GM12878 (cell line): ENCODE measurements at regions not wholly inside any gene's neighbourhood (a gene's known extent, or its start where the extent isn't known, plus 50 kb on each side); places are given as distances from the start of the nearest gene placed in this dataset.

Experiments used
- CHD2 ChIP-seq: IDR thresholded peaks from 2 replicates; pipeline ENCODE4 v1.6.1; 2011; ENCODE audit warnings: low read depth, low read length, improper control_type of control experiment, borderline replicate concordance
- CTCF ChIP-seq, 3 experiments: IDR thresholded peaks in 2 of 3; conservative IDR thresholded peaks in 1 of 3; 2 replicates each; pipeline ENCODE4 v1.5.1; 2011; ENCODE audit warnings: low read depth in 3 of 3, low read length in 3 of 3, mild to moderate bottlenecking in 3 of 3, control low read depth in 2 of 3, moderate library complexity in 2 of 3, inconsistent platforms in 1 of 3, mixed read lengths in 1 of 3; ENCODE audit not compliant: control insufficient read depth in 2 of 3, insufficient read depth in 1 of 3; ENCODE audit errors: extremely low read depth in 1 of 3
- EGR1 ChIP-seq, 2 experiments: IDR thresholded peaks; 1 replicate in 1 of 2; 2 replicates in 1 of 2; pipeline ENCODE4 v1.6.1; 2011 to 2012; ENCODE audit warnings: low read depth in 2 of 2, low read length in 2 of 2, borderline replicate concordance in 1 of 2, mild to moderate bottlenecking in 1 of 2, moderate library complexity in 1 of 2
- IRF5 ChIP-seq: fragments of 450-650 bp; IDR thresholded peaks from 2 replicates; pipeline ENCODE4 v1.6.1; 2017; ENCODE audit warnings: borderline replicate concordance
- POLR2A ChIP-seq: IDR thresholded peaks from 2 replicates; pipeline ENCODE4 v1.6.1; 2011; ENCODE audit warnings: low read depth, mild to moderate bottlenecking, low read length
- POLR2AphosphoS5 ChIP-seq: IDR thresholded peaks from 2 replicates; pipeline ENCODE4 v1.6.1; 2011; ENCODE audit warnings: mild to moderate bottlenecking, low read length, inconsistent platforms
- POU2F2 ChIP-seq: IDR thresholded peaks from 3 replicates; pipeline ENCODE4 v1.6.1; 2011; ENCODE audit warnings: low read depth, mild to moderate bottlenecking, low read length, borderline replicate concordance
- RAD21 ChIP-seq: IDR thresholded peaks from 2 replicates; pipeline ENCODE4 v1.6.1; 2011; ENCODE audit warnings: mild to moderate bottlenecking, low read depth, low read length, moderate library complexity; ENCODE audit not compliant: insufficient read depth
- STAT3 ChIP-seq: IDR thresholded peaks from 2 replicates; pipeline ENCODE4 v1.6.1; 2011; ENCODE audit warnings: low read depth, low read length, improper control_type of control experiment
- SUPT20H ChIP-seq: IDR thresholded peaks from 2 replicates; pipeline ENCODE4 v1.6.1; 2011; ENCODE audit warnings: low read depth, mild to moderate bottlenecking, low read length, moderate library complexity, borderline replicate concordance; ENCODE audit not compliant: control insufficient read depth
- ZBTB33 ChIP-seq: fragments of 450-650 bp; IDR thresholded peaks from 2 replicates; pipeline ENCODE4 v1.6.1; 2017; ENCODE audit warnings: mild to moderate bottlenecking
- ZBTB40 ChIP-seq: fragments of 450-650 bp; IDR thresholded peaks from 2 replicates; pipeline ENCODE4 v1.6.1; 2016; ENCODE audit warnings: mild to moderate bottlenecking, moderate library complexity, borderline replicate concordance
- ZZZ3 ChIP-seq: IDR thresholded peaks from 2 replicates; pipeline ENCODE4 v1.6.1; 2011; ENCODE audit warnings: low read depth; ENCODE audit not compliant: control insufficient read depth, insufficient read length

- no peak for TF ChIP-seq POLR2A
- no peak for TF ChIP-seq RAD21
- TF ChIP-seq ZBTB33 = no peak
- no peak for TF ChIP-seq POU2F2
- TF ChIP-seq CTCF (IDR thresholded peaks at IDR 0.05 in 2 of 3, conservative IDR thresholded peaks at IDR 0.05 in 1 of 3; ENCODE audit: control insufficient read depth in 2 of 3, extremely low read depth in 1 of 3, insufficient read depth in 1 of 3, low read depth in 3 of 3, low read length in 3 of 3) = no peak
- TF ChIP-seq SUPT20H = no peak
- no peak for TF ChIP-seq STAT3
- no peak for TF ChIP-seq ZZZ3
- no peak for TF ChIP-seq CHD2
- no peak for TF ChIP-seq POLR2AphosphoS5
- TF ChIP-seq IRF5 = no peak
- TF ChIP-seq ZBTB40 = no peak
- no peak for TF ChIP-seq EGR1 (IDR thresholded peaks at IDR 0.05; ENCODE audit: borderline replicate concordance in 1 of 2, low read depth in 2 of 2, low read length in 2 of 2)
Observed at GRCh38 chr12:97235102-97235501, 227.5 kb upstream of the RMST start.
